Keratinocyte (primary cell): ENCODE measurements at regions not wholly inside any gene's neighbourhood (a gene's known extent, or its start where the extent isn't known, plus 50 kb on each side); places are given as distances from the start of the nearest gene placed in this dataset.

ENCODE experiments used
- DNase-seq: peaks from one replicate; pipeline ENCODE4 v3.0.0-alpha.2; 2011; ENCODE audit warnings: low read depth, missing footprints, low spot score
- FAIRE-seq: peaks from 2 replicates; lab custom pipeline; 2011; peaks lifted over from hg19 to GRCh38; lab: Jason Lieb, UNC
- H2AFZ ChIP-seq: 2 replicates; pipeline ENCODE4 v1.6.0; 2012; ENCODE audit warnings: low read length, control low read depth, inconsistent platforms; ENCODE audit not compliant: control insufficient read depth
- H3K27ac ChIP-seq: 2 replicates; pipeline ENCODE4 v1.5.1; 2011; ENCODE audit warnings: low read length; ENCODE audit not compliant: control insufficient read depth, insufficient read depth
- H3K27me3 ChIP-seq: 3 replicates; pipeline ENCODE4 v1.6.0; 2011; ENCODE audit warnings: low read length; ENCODE audit not compliant: control insufficient read depth, insufficient read depth; ENCODE audit errors: extremely low read depth
- H3K36me3 ChIP-seq, 2 experiments: 2 replicates in 1 of 2; 3 replicates in 1 of 2; pipeline ENCODE4 v1.5.1; 2011; ENCODE audit warnings: low read length in 2 of 2, mild to moderate bottlenecking in 1 of 2; ENCODE audit not compliant: control insufficient read depth in 2 of 2, insufficient read depth in 2 of 2; ENCODE audit errors: extremely low read depth in 1 of 2
- H3K4me1 ChIP-seq: 3 replicates; pipeline ENCODE4 v1.5.1; 2011; ENCODE audit warnings: low read length; ENCODE audit not compliant: control insufficient read depth, insufficient read depth; ENCODE audit errors: extremely low read depth
- H3K4me2 ChIP-seq: 3 replicates; pipeline ENCODE4 v1.6.0; 2011; ENCODE audit warnings: low read depth, low read length; ENCODE audit not compliant: control insufficient read depth, insufficient read depth; ENCODE audit errors: extremely low read depth
- H3K4me3 ChIP-seq, 3 experiments: fragments of 200-600 bp in 1 of 3; sonication (generic) in 1 of 3; 2 replicates in 2 of 3; 3 replicates in 1 of 3; pipeline ENCODE4 v1.5.1; 2011 to 2016; ENCODE audit warnings: low read length in 3 of 3, mild to moderate bottlenecking in 3 of 3, control low read depth in 2 of 3, inconsistent platforms in 1 of 3, low read depth in 1 of 3, mixed read lengths in 1 of 3, mixed run types in 1 of 3, moderate library complexity in 1 of 3; ENCODE audit not compliant: control insufficient read depth in 2 of 3, insufficient read depth in 2 of 3; ENCODE audit errors: extremely low read depth in 1 of 3
- H3K79me2 ChIP-seq: 2 replicates; pipeline ENCODE4 v1.6.0; 2012; ENCODE audit warnings: low read length; ENCODE audit not compliant: control insufficient read depth, insufficient read depth
- H3K9ac ChIP-seq: 3 replicates; pipeline ENCODE4 v1.6.0; 2011; ENCODE audit warnings: low read length; ENCODE audit not compliant: control insufficient read depth, insufficient read depth; ENCODE audit errors: extremely low read depth
- H3K9me1 ChIP-seq: 3 replicates; pipeline ENCODE4 v1.6.0; 2011; ENCODE audit warnings: low read length; ENCODE audit not compliant: control insufficient read depth, insufficient read depth; ENCODE audit errors: extremely low read depth
- H3K9me3 ChIP-seq: 2 replicates; pipeline ENCODE4 v1.5.1; 2012; ENCODE audit warnings: low read depth, low read length; ENCODE audit not compliant: control insufficient read depth
- H4K20me1 ChIP-seq: 3 replicates; pipeline ENCODE4 v1.6.0; 2011; ENCODE audit warnings: low read length; ENCODE audit not compliant: control insufficient read depth, insufficient read depth; ENCODE audit errors: extremely low read depth
- EZH2 ChIP-seq: IDR thresholded peaks from one replicate; pipeline ENCODE4 v1.6.1; 2012; ENCODE audit warnings: inconsistent platforms, mild to moderate bottlenecking, low read length, moderate library complexity
- dilution Hi-C: fragments of 300-500 bp; cut with MboI; formaldehyde crosslinking; loops from one replicate; pipeline ENCODE4 v1.7.0; 2020; ENCODE audit warnings: low sequenced_read_pairs; ENCODE audit not compliant: extremely low pct_ligation_motif_present
- TF ChIP-seq, protein P1 (sequence below), 3 experiments: IDR thresholded peaks in 1 of 3; conservative IDR thresholded peaks in 1 of 3; optimal IDR thresholded peaks in 1 of 3; 2 replicates in 2 of 3; 3 replicates in 1 of 3; pipeline versions ENCODE3 to v1.5.1; 2011; ENCODE audit warnings: low read length in 3 of 3, mild to moderate bottlenecking in 3 of 3, moderate library complexity in 2 of 3, control low read depth in 1 of 3, inconsistent platforms in 1 of 3; ENCODE audit not compliant: insufficient read depth in 2 of 3; ENCODE audit errors: extremely low read depth in 1 of 3

DNA sequence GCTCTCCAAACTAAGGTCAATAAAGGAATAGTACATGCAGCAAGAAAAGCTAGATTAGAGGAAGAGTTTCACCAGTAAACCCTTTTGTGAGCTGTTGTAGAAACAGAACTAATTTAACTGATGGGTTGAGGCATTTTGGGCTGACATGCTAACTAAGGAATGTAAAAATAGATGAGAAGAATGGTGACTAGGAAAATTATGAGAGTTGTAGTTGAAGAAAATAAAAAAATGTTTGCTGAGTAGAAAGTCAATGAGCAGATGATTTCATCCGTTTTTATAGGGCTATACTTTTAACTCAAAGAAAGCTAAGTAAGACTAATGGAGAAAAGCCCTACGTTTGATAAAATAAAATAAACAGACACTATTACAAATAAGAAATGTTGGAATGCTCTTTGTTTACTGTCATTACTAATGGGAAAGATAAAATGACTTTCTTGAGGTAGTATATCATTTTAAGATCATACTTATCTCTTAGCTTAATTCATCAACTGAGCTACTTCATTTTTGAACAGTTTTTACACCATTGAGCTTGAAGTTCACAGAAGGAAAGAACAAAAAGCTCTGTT, 209.4 kb upstream of the DPH6 start:
- Histone ChIP-seq H3K4me3 (no peak overlapping the region), H3K79me2 (no peaks in the 10 kb centered on the region), H3K9me1 (no peaks in the 10 kb centered on the region), H3K4me2 (no peak overlapping the region), H3K36me3 (no peaks in the 10 kb centered on the region), H4K20me1 (no peaks in the 10 kb centered on the region), H2AFZ (no peak overlapping the region), H3K27ac (no peak overlapping the region), H3K9ac (no peak overlapping the region), H3K4me1 (no peaks in the 10 kb centered on the region), H3K9me3 (no peaks in the 10 kb centered on the region), H3K27me3 (no peaks in the 10 kb centered on the region)
- FAIRE-seq (no peak), DNase-seq (no peak)
- dilution Hi-C loops: no loop called here
- TF ChIP-seq, protein P1, sequence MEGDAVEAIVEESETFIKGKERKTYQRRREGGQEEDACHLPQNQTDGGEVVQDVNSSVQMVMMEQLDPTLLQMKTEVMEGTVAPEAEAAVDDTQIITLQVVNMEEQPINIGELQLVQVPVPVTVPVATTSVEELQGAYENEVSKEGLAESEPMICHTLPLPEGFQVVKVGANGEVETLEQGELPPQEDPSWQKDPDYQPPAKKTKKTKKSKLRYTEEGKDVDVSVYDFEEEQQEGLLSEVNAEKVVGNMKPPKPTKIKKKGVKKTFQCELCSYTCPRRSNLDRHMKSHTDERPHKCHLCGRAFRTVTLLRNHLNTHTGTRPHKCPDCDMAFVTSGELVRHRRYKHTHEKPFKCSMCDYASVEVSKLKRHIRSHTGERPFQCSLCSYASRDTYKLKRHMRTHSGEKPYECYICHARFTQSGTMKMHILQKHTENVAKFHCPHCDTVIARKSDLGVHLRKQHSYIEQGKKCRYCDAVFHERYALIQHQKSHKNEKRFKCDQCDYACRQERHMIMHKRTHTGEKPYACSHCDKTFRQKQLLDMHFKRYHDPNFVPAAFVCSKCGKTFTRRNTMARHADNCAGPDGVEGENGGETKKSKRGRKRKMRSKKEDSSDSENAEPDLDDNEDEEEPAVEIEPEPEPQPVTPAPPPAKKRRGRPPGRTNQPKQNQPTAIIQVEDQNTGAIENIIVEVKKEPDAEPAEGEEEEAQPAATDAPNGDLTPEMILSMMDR (optimal IDR thresholded peaks at IDR 0.05 in 1 of 3, IDR thresholded peaks at IDR 0.05 in 1 of 3, conservative IDR thresholded peaks at IDR 0.05 in 1 of 3; ENCODE audit: extremely low read depth in 1 of 3, insufficient read depth in 2 of 3, low read length in 3 of 3): no peak
- TF ChIP-seq EZH2: no peak

DNA sequence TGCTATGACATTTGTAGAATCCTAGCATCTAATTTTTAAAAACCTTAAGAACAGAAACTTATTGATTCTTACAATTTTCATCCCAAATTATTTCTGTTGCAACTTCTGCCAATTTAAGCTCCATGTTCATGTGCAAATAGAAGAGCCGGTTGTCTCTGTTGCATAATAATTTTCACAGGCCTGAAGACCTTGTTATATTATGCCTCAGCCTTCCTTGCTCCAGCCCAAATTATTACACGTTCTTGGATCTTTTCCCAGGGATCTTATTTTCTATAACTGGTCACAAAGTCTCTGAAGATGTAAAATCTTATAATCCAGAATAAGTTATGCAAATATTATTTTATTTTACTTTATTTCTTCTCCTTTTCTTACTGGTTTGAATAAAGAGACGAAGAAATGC, 210.7 kb upstream of the DPH6 start:
- H4K20me1 ChIP-seq: no peaks in the 10 kb centered on the region
- dilution Hi-C loops: no loop called here

More for the DNA sequence above, 210.7 kb upstream of the DPH6 start:
- H3K9me3 ChIP-seq: no peaks in the 10 kb centered on the region
- no peaks in the 10 kb centered on the region for H3K27me3 ChIP-seq
- FAIRE-seq (no peak), DNase-seq (no peak)
- H3K4me3 ChIP-seq: no peak overlapping the region
- H2AFZ ChIP-seq: no peak overlapping the region
- H3K9ac ChIP-seq: no peak overlapping the region
- TF ChIP-seq, protein P1 (optimal IDR thresholded peaks at IDR 0.05 in 1 of 3, IDR thresholded peaks at IDR 0.05 in 1 of 3, conservative IDR thresholded peaks at IDR 0.05 in 1 of 3; ENCODE audit: extremely low read depth in 1 of 3, insufficient read depth in 2 of 3, low read length in 3 of 3): no peak
- no peak for TF ChIP-seq EZH2
- no peaks in the 10 kb centered on the region for H3K79me2 ChIP-seq
- H3K9me1 ChIP-seq: no peaks in the 10 kb centered on the region
- H3K27ac ChIP-seq: no peak overlapping the region
- no peaks in the 10 kb centered on the region for H3K36me3 ChIP-seq
- no peaks in the 10 kb centered on the region for H3K4me1 ChIP-seq
- H3K4me2 ChIP-seq: no peak overlapping the region
